ENCODE measurements at regions not wholly inside any gene's neighbourhood (a gene's known extent, or its start where the extent isn't known, plus 50 kb on each side); places are given as distances from the start of the nearest gene placed in this dataset.
A peak's percentile ranks its signal among the peaks of the same experiment; 100 is the strongest.

GRCh38 chr4:79050541-79050880, 111.3 kb upstream of the PAQR3 start:
- H3K4me3 ChIP-seq (ENCODE audit: low read depth, low read length) = no peak overlapping the region
- no peak for TF ChIP-seq CTCF (conservative IDR thresholded peaks at IDR 0.05; ENCODE audit: low read depth, low read length)
- DNase-seq (ENCODE audit: low read depth) = no peak

GRCh38 chr4:79049840-79050540, 110.8 kb upstream of the PAQR3 start:
- H3K4me3 ChIP-seq (ENCODE audit: low read depth, low read length) = peak overlapping the region; percentile 6
- DNase-seq (ENCODE audit: low read depth) = no peak

DNA sequence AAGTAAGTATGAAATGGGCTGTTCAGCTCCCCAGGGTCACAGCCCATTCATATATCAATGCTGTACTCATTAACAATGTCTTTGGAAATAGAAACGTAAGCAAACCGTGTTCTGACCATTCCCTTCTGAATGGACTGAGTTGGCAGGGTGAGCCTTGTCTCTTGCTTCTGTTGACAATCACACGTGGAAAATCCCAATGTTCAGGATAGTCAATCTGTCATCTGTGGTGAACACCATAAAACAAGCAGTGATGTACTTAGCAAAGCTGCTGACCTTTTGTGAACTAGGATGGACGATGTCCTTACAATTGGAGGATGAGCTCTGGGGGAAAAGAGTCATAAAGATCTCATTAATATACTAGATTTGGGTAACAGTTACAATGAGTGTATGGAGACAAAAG, 109.6 kb upstream of the PAQR3 start:
- DNase-seq (ENCODE audit: low read depth) = no peak
- TF ChIP-seq CTCF (conservative IDR thresholded peaks at IDR 0.05; ENCODE audit: low read depth, low read length) = no peak
- H3K4me3 ChIP-seq (ENCODE audit: low read depth, low read length) = no peak overlapping the region

More at GRCh38 chr4:79049840-79050540, 110.8 kb upstream of the PAQR3 start:
- no peak for TF ChIP-seq CTCF (conservative IDR thresholded peaks at IDR 0.05; ENCODE audit: low read depth, low read length)

DNA sequence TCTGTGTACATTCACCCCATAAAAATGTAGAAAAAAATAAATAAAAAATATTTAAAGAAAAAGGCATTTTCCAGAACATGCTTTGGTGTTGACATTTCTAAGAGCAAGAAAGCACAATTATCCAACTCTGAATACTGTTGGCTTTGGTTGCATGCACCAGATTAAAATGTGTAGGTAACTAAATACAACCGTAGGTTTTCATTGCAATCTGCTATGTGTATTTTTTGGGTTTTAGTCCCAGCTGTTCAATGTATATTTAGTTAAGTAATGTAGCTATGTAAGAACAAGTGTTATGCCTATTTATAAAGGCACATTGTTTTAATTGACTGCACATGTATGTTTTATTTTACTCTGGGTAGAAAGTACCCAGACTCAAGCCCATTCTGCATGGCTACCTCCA, 108.1 kb upstream of the PAQR3 start:
- H3K4me3 ChIP-seq (ENCODE audit: low read depth, low read length) = no peak overlapping the region
- TF ChIP-seq CTCF (conservative IDR thresholded peaks at IDR 0.05; ENCODE audit: low read depth, low read length) = no peak
- no peak for DNase-seq (ENCODE audit: low read depth)

DNA sequence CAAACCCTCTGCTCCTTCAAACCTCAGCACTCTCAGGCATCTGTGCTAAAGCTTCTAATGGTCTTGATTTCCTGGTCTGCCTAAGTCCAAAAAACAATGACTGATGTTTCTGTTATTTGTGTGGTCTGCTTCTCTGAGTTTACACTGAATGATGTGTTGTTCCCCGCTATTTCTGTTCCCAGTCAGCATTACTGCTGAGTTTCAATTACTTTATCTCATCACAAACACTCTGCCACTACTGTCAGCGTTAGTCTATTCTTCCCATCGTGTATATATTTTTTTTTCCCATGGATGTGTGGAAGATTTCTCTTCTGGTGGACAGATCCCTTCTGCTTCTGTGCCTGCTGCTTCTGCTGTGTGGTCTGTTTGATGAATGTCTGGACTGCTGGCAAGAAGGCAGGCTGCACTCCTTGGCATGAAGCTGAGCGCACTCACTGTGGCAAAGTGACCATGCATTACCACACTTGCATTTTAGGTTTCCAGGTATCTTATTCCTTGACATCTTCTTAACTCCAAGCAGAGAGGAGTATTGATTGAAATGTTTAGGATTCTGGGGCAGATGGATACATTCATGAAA, 106.9 kb upstream of the PAQR3 start:
- TF ChIP-seq CTCF (conservative IDR thresholded peaks at IDR 0.05; ENCODE audit: low read depth, low read length) = no peak
- H3K4me3 ChIP-seq (ENCODE audit: low read depth, low read length) = no peak overlapping the region
- no peak for DNase-seq (ENCODE audit: low read depth)

DNA sequence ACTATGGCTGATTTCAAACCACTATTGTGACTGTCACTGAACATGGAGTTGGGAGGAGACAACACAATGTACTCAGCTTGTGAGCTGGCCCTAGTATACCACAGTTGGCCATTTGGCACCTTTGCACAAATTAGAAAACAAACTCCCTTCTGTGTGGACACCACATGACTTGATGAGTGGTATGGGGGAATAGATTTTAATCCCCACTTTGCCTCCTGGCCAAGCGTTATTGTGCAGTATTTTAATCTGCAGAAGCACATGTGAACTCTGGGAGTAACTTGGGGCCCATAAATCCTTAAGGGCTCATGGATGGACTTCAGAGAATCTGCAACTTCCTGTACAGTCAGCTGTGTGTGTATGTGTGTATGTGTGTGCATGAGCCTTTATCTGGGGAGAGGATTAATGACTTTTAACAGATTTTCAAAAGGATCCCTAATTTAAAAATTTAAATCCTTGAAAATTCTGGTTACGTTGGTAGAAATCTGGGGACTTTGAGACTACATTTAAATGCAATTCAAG, 105.0 kb upstream of the PAQR3 start:
- no peak for TF ChIP-seq CTCF (conservative IDR thresholded peaks at IDR 0.05; ENCODE audit: low read depth, low read length)
- DNase-seq (ENCODE audit: low read depth) = no peak
- H3K4me3 ChIP-seq (ENCODE audit: low read depth, low read length) = no peak overlapping the region

DNA sequence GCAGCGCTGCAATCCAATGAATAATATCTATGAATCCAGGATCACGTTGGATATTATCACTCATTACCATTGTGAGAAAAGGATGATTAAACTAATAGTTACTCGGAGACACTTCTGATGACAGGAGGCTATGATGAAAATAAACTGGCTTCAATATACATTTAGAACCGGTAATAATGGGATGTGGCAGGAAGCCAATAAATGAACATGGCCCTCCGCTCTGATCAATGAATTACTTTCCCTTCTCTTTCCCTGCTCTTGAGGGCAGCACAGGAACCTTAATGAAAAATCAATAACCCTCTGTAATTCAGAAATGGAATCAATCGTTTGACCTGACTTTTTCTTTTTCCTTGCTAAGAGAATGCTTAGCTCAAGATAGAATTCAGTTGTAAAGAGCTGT, 103.9 kb upstream of the PAQR3 start:
- DNase-seq (ENCODE audit: low read depth) = no peak
- TF ChIP-seq CTCF (conservative IDR thresholded peaks at IDR 0.05; ENCODE audit: low read depth, low read length) = no peak
- H3K4me3 ChIP-seq (ENCODE audit: low read depth, low read length) = no peak overlapping the region

Measured in epithelial cell of proximal tubule (primary cell).